Gastrocnemius medialis (tissue), 4 donors: ENCODE measurements at regions not wholly inside any gene's neighbourhood (a gene's known extent, or its start where the extent isn't known, plus 50 kb on each side); places are given as distances from the start of the nearest gene placed in this dataset.

Experiments
- CTCF ChIP-seq, 5 experiments: fragments of 450-650 bp in 3 of 5; fragments of 200-600 bp in 2 of 5; sonication (generic) in 2 of 5; IDR thresholded peaks in 4 of 5; conservative IDR thresholded peaks in 1 of 5; 1 replicate in 4 of 5; 2 replicates in 1 of 5; pipeline ENCODE4 v1.5.1; 2016 to 2019; ENCODE audit warnings: antibody characterized with exemption in 5 of 5, mild to moderate bottlenecking in 3 of 5, moderate library complexity in 3 of 5
- POLR2A ChIP-seq, 2 donors: fragments of 450-650 bp; IDR thresholded peaks; one replicate each; pipeline ENCODE4 v1.6.1; 2017; ENCODE audit warnings: antibody characterized with exemption in 2 of 2, mild to moderate bottlenecking in 2 of 2, moderate library complexity in 2 of 2

- TF ChIP-seq CTCF (IDR thresholded peaks at IDR 0.05 in 4 of 5, conservative IDR thresholded peaks at IDR 0.05 in 1 of 5): no peak
- TF ChIP-seq POLR2A (IDR thresholded peaks at IDR 0.05): no peak
Observed at GRCh38 chr1:177487481-177487880, 316.7 kb downstream of the BRINP2 start.
